Esophagus squamous epithelium (tissue), 4 donors: ENCODE measurements at regions not wholly inside any gene's neighbourhood (a gene's known extent, or its start where the extent isn't known, plus 50 kb on each side); places are given as distances from the start of the nearest gene placed in this dataset.
"Not testable (repeated sequence)": the region's sequence is repeated elsewhere in the genome, so short reads cannot be mapped to it uniquely, and the experiment has no call there.

ENCODE experiments used
- CTCF ChIP-seq, 6 experiments: fragments of 450-650 bp in 4 of 6; fragments of 200-600 bp in 2 of 6; sonication (generic) in 2 of 6; IDR thresholded peaks; one replicate each; pipeline ENCODE4 v1.5.1; 2016 to 2019; ENCODE audit warnings: antibody characterized with exemption in 6 of 6, mild to moderate bottlenecking in 4 of 6, moderate library complexity in 4 of 6
- POLR2A ChIP-seq, 4 donors: fragments of 450-650 bp; IDR thresholded peaks; one replicate each; pipeline ENCODE4 v1.6.1; 2017; ENCODE audit warnings: antibody characterized with exemption in 4 of 4, mild to moderate bottlenecking in 4 of 4, moderate library complexity in 3 of 4

- not testable (repeated sequence) for TF ChIP-seq CTCF, POLR2A (IDR thresholded peaks at IDR 0.05)
These were observed 152.4 kb downstream of the SPIN4 start for GRCh38 chrX:63198693-63199092.
